Neuronal stem cell (in vitro differentiated cells): ENCODE measurements at regions not wholly inside any gene's neighbourhood (a gene's known extent, or its start where the extent isn't known, plus 50 kb on each side); places are given as distances from the start of the nearest gene placed in this dataset.
"Not testable (repeated sequence)": the region's sequence is repeated elsewhere in the genome, so short reads cannot be mapped to it uniquely, and the experiment has no call there.

Experiments used
- DNase-seq: peaks from one replicate; pipeline ENCODE4 v3.0.0-alpha.2; 2013; ENCODE audit warnings: low spot score
- H2AFZ ChIP-seq: one replicate; pipeline ENCODE4 v1.6.1; 2013; ENCODE audit warnings: mild to moderate bottlenecking, low read length, inconsistent platforms
- H2AK5ac ChIP-seq: 2 replicates; pipeline ENCODE4 v1.6.1; 2013; ENCODE audit warnings: low read depth, mild to moderate bottlenecking, inconsistent platforms, low read length, moderate library complexity, mixed read lengths
- H2BK120ac ChIP-seq: 2 replicates; pipeline ENCODE4 v1.6.1; 2013; ENCODE audit warnings: low read depth, mild to moderate bottlenecking, inconsistent platforms, low read length, moderate library complexity, mixed read lengths
- H2BK12ac ChIP-seq: one replicate; pipeline ENCODE4 v1.6.1; 2013; ENCODE audit warnings: low read length, inconsistent platforms
- H2BK15ac ChIP-seq: 2 replicates; pipeline ENCODE4 v1.6.1; 2013; ENCODE audit warnings: mild to moderate bottlenecking, low read length, inconsistent platforms, mixed read lengths
- H2BK5ac ChIP-seq: one replicate; pipeline ENCODE4 v1.6.1; 2013; ENCODE audit warnings: inconsistent platforms, mild to moderate bottlenecking, low read length, moderate library complexity
- H3K14ac ChIP-seq: one replicate; pipeline ENCODE4 v1.6.1; 2013; ENCODE audit warnings: low read length, inconsistent platforms
- H3K18ac ChIP-seq: 2 replicates; pipeline ENCODE4 v1.6.1; 2013; ENCODE audit warnings: low read length, inconsistent platforms
- H3K23ac ChIP-seq: 2 replicates; pipeline ENCODE4 v1.6.1; 2013; ENCODE audit warnings: low read depth, mild to moderate bottlenecking, mixed read lengths, low read length, inconsistent platforms; ENCODE audit not compliant: poor library complexity
- H3K27ac ChIP-seq: replicated peaks from 3 replicates; pipeline ENCODE4 v1.5.1; 2013; ENCODE audit warnings: low read length, inconsistent platforms
- H3K27me3 ChIP-seq, 3 experiments: 2 replicates each; pipeline ENCODE4 v1.6.1; 2013; ENCODE audit warnings: low read length in 3 of 3, mild to moderate bottlenecking in 2 of 3, inconsistent platforms in 1 of 3, low read depth in 1 of 3, mixed read lengths in 1 of 3, moderate library complexity in 1 of 3; ENCODE audit not compliant: control insufficient read depth in 3 of 3, insufficient read depth in 3 of 3
- H3K36me3 ChIP-seq, 2 donors: replicated peaks in 1 of 2; 2 replicates each; pipeline ENCODE4 v1.6.1; 2013; ENCODE audit warnings: low read length in 2 of 2; ENCODE audit not compliant: control insufficient read depth in 2 of 2, insufficient read depth in 2 of 2
- H3K4ac ChIP-seq: 2 replicates; pipeline ENCODE4 v1.6.1; 2013; ENCODE audit warnings: inconsistent platforms, mild to moderate bottlenecking, low read length, moderate library complexity
- H3K4me1 ChIP-seq, 2 donors: 1 replicate in 1 of 2; 2 replicates in 1 of 2; pipeline ENCODE4 v1.6.1; 2013; ENCODE audit warnings: low read length in 2 of 2, low read depth in 1 of 2; ENCODE audit not compliant: control insufficient read depth in 2 of 2, insufficient read depth in 1 of 2
- H3K4me2 ChIP-seq: one replicate; pipeline ENCODE4 v1.6.1; 2013; ENCODE audit warnings: mild to moderate bottlenecking, low read length, inconsistent platforms; ENCODE audit not compliant: insufficient read depth, poor library complexity, severe bottlenecking
- H3K4me3 ChIP-seq, 2 donors: 2 replicates each; pipeline ENCODE4 v1.5.1; 2013; ENCODE audit warnings: low read length in 2 of 2, mild to moderate bottlenecking in 2 of 2, inconsistent platforms in 1 of 2, moderate library complexity in 1 of 2
- H3K79me1 ChIP-seq: one replicate; pipeline ENCODE4 v1.6.1; 2013; ENCODE audit warnings: low read depth, mild to moderate bottlenecking, inconsistent platforms, low read length, moderate library complexity
- H3K9ac ChIP-seq: one replicate; pipeline ENCODE4 v1.6.1; 2013; ENCODE audit warnings: mild to moderate bottlenecking, low read depth, low read length, inconsistent platforms; ENCODE audit not compliant: poor library complexity
- H3K9me3 ChIP-seq, 2 donors: replicated peaks in 1 of 2; 2 replicates each; pipeline versions ENCODE3 to v1.6.1; 2013; ENCODE audit warnings: low read length in 2 of 2, mild to moderate bottlenecking in 2 of 2, inconsistent platforms in 1 of 2, low read depth in 1 of 2, mixed read lengths in 1 of 2, moderate library complexity in 1 of 2; ENCODE audit not compliant: control insufficient read depth in 2 of 2, insufficient read depth in 1 of 2
- H4K8ac ChIP-seq: one replicate; pipeline ENCODE4 v1.6.1; 2013; ENCODE audit warnings: low read depth, mild to moderate bottlenecking, inconsistent platforms, low read length, moderate library complexity
- H4K91ac ChIP-seq: one replicate; pipeline ENCODE4 v1.6.1; 2013; ENCODE audit warnings: low read length, low read depth, mild to moderate bottlenecking, inconsistent platforms; ENCODE audit not compliant: poor library complexity
- WGBS, 2 donors: extraction: QIAGEN DNeasy Blood & Tissue Kit; methylation state at CpG; one replicate each; pipeline ENCODE4 v1.1.7; 2013; ENCODE audit warnings: missing lambda C conversion rate in 2 of 2, mixed read lengths in 1 of 2; ENCODE audit not compliant: insufficient read length in 2 of 2, insufficient replicate concordance in 1 of 2; ENCODE audit errors: extremely low coverage in 2 of 2; 5-methylcytosine and 5-hydroxymethylcytosine counted together

DNA sequence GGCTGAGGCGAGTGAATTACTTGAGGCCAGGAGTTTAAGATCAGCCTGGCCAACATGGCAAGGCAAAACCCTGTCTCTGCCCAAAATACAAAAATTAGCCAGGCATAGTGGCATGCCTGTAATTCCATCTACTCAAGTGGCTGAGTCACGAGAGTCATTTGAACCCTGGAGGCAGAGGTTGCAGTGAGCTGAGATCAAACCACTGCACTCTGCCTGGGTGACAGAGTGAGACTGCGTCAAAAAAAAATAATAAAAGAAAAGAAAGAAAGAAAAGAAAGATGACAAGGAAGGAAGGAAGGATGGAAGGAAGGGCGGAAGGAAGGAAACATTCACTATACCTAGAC, 159.6 kb upstream of the CNOT2 start:
- no peak overlapping the region for H2AK5ac ChIP-seq
- no peak overlapping the region for H3K9ac ChIP-seq
- H2BK15ac ChIP-seq, result no peak overlapping the region
- H3K4me3 ChIP-seq, result no peak overlapping the region
- H4K91ac ChIP-seq, result no peak overlapping the region
- no peak overlapping the region for H3K4ac ChIP-seq
- H2BK12ac ChIP-seq, result no peak overlapping the region
- no peaks in the 10 kb centered on the region for H3K36me3 ChIP-seq
- H3K79me1 ChIP-seq, result no peaks in the 10 kb centered on the region
- H3K23ac ChIP-seq, result no peak overlapping the region
- no peak for DNase-seq
- no peak overlapping the region for H3K14ac ChIP-seq
- H3K18ac ChIP-seq, result no peak overlapping the region
- no peaks in the 10 kb centered on the region for H3K4me1 ChIP-seq
- no peaks in the 10 kb centered on the region for H3K9me3 ChIP-seq
- no peak overlapping the region for H4K8ac ChIP-seq
- no peaks in the 10 kb centered on the region for H3K27me3 ChIP-seq
- H2BK5ac ChIP-seq, result no peak overlapping the region
- no peak overlapping the region for H2AFZ ChIP-seq
- no peak overlapping the region for H2BK120ac ChIP-seq
- no peak overlapping the region for H3K27ac ChIP-seq
- WGBS, 2 donors, result no CpG with 5 or more reads among the region's 4 CpGs
- no peak overlapping the region for H3K4me2 ChIP-seq

GRCh38 chr12:70086372-70086771, 156.9 kb upstream of the CNOT2 start:
- not testable (repeated sequence) for H3K36me3 ChIP-seq, H3K4me2 ChIP-seq, H3K9ac ChIP-seq, H3K9me3 ChIP-seq, H3K27ac ChIP-seq, H3K23ac ChIP-seq, H2BK15ac ChIP-seq, H4K8ac ChIP-seq, H3K18ac ChIP-seq, H2BK120ac ChIP-seq, H2BK12ac ChIP-seq, DNase-seq, H3K4ac ChIP-seq, H3K14ac ChIP-seq, H3K4me3 ChIP-seq, H3K4me1 ChIP-seq, H4K91ac ChIP-seq, H2BK5ac ChIP-seq, H2AFZ ChIP-seq, H3K27me3 ChIP-seq, H3K79me1 ChIP-seq, H2AK5ac ChIP-seq
- WGBS, 2 donors, result no CpG with 5 or more reads among the region's 8 CpGs

DNA sequence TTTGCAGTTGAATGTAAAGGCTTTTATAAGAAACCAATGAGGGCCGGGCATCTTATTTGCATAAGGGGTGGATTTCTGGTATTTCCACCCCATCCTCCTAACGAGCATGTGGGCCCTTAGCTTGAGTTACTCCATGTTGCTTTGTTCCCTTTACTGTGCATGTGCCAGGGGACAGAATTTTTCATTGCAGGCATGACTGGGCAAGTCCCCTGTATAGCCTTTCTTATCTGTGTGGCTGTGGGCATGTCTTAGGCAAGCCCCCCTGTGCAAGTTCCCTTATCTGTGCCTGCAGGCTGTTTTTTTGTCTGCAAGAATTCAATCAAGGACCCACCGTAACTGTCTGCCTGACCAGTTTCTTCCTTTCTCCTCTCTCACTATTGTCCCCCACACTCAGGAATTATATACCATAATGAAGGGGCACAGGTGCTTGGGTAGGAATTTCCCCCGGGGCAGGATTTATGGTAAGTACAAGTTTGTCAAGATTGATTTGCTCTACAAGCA, 152.2 kb upstream of the CNOT2 start:
- H3K4me1 ChIP-seq, result no peaks in the 10 kb centered on the region
- H3K23ac ChIP-seq, result no peak overlapping the region
- no peak overlapping the region for H2BK15ac ChIP-seq
- no peak overlapping the region for H3K18ac ChIP-seq
- no peak overlapping the region for H3K9ac ChIP-seq
- H3K9me3 ChIP-seq, result peaks cover 0 to 3% of the 10 kb centered on the region in 2 donors
- no peak overlapping the region for H3K14ac ChIP-seq
- peak overlapping the region; percentile 21 for H2AFZ ChIP-seq
- no peak overlapping the region for H2BK12ac ChIP-seq
- H3K4me3 ChIP-seq, result no peak overlapping the region
- peak overlapping the region; percentile 29 for H3K27ac ChIP-seq
- no peak overlapping the region for H2AK5ac ChIP-seq
- no peak overlapping the region for H2BK120ac ChIP-seq
- WGBS, 2 donors, result no CpG with 5 or more reads among the region's 4 CpGs
- no peak overlapping the region for H4K91ac ChIP-seq
- H3K79me1 ChIP-seq, result no peaks in the 10 kb centered on the region
- H3K4ac ChIP-seq, result no peak overlapping the region
- no peak overlapping the region for H4K8ac ChIP-seq
- DNase-seq, result no peak
- no peak overlapping the region for H3K4me2 ChIP-seq
- no peak overlapping the region for H2BK5ac ChIP-seq
- H3K36me3 ChIP-seq, result no peaks in the 10 kb centered on the region
- no peaks in the 10 kb centered on the region for H3K27me3 ChIP-seq

DNA sequence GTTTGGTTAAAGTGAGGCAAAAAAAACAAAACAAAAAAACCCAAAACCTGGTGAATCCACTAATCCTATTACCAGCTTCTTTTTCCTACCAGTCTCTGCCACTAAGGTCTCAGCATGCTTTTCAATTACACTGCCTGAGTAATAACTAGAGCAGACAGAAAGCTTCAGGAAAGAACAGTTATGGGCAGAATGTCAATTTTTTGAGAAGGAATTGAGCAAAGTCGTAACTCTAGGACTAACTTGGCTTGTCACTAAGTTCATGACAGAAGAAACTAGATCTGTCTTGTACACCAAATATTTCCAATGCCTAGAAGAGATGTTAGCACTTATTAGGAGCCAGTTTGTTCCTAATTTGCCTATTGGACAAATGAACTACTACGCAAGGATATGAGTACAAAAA, 148.8 kb upstream of the CNOT2 start:
- Histone ChIP-seq H3K23ac (no peak overlapping the region), H3K4ac (no peak overlapping the region), H2BK5ac (no peak overlapping the region), H3K4me3 (no peak overlapping the region), H3K27me3 (no peaks in the 10 kb centered on the region), H3K36me3 (no peaks in the 10 kb centered on the region), H3K79me1 (no peaks in the 10 kb centered on the region), H3K27ac (no peak overlapping the region), H2BK12ac (no peak overlapping the region), H3K4me2 (no peak overlapping the region), H4K91ac (no peak overlapping the region), H3K9me3 (peaks cover 0 to 3% of the 10 kb centered on the region in 2 donors), H3K14ac (no peak overlapping the region), H3K4me1 (no peaks in the 10 kb centered on the region), H2BK120ac (no peak overlapping the region), H4K8ac (no peak overlapping the region), H2AFZ (no peak overlapping the region), H2BK15ac (no peak overlapping the region), H3K9ac (no peak overlapping the region), H3K18ac (no peak overlapping the region), H2AK5ac (no peak overlapping the region)
- DNase-seq, result no peak
- no CpG with 5 or more reads among the region's 2 CpGs for WGBS, 2 donors
